GM12878 (cell line): ENCODE measurements at regions not wholly inside any gene's neighbourhood (a gene's known extent, or its start where the extent isn't known, plus 50 kb on each side); places are given as distances from the start of the nearest gene placed in this dataset.

Experiments
- ATAC-seq: fragments of 200-7000 bp; cut with Tn5 transposase; 3 replicates; pipeline ENCODE4 v1.9.1; 2020; ENCODE audit warnings: mild to moderate bottlenecking, moderate library complexity
- BruUV-seq: library from RNA; stranded (reverse); fragments of 400-500 nt; replicated peaks from 2 replicates; lab custom pipeline; 2021; lab: Mats Ljungman, UMichigan
- CTCF ChIA-PET: fragments of 300-600 bp; sonication (Branson Sonifier 250); formaldehyde crosslinking; extraction: SDS; loops from one replicate; lab custom pipeline; 2021; ENCODE audit warnings: inconsistent platforms; lab: Yijun Ruan, JAX
- POLR2A ChIA-PET: fragments of 350-600 bp; formaldehyde crosslinking; extraction: SDS; loops from one replicate; lab custom pipeline; 2021; ENCODE audit warnings: inconsistent platforms; lab: Charles Lee
- RAD21 ChIA-PET: fragments of 300-600 bp; sonication (Branson Sonifier 250); formaldehyde crosslinking; loops from one replicate; lab custom pipeline; 2023; ENCODE audit warnings: antibody characterized with exemption; ENCODE audit not compliant: unreplicated experiment; lab: Charles Lee
- SMC1A ChIA-PET: fragments of 300-600 bp; sonication (Branson Sonifier 250); formaldehyde crosslinking; loops from one replicate; lab custom pipeline; 2023; ENCODE audit not compliant: unreplicated experiment, uncharacterized antibody; lab: Charles Lee
- DNase-seq: peaks from one replicate; pipeline ENCODE4 v3.0.0-alpha.2; 2011; ENCODE audit warnings: low read depth, low spot score
- FAIRE-seq: peaks from 3 replicates; lab custom pipeline; 2011; peaks lifted over from hg19 to GRCh38; lab: Jason Lieb, UNC
- H2AFZ ChIP-seq: 2 replicates; pipeline ENCODE4 v1.6.0; 2011; ENCODE audit warnings: low read depth, low read length, control low read depth; ENCODE audit not compliant: control insufficient read depth
- H3K27ac ChIP-seq: 2 replicates; pipeline ENCODE4 v1.5.1; 2011; ENCODE audit warnings: control low read depth; ENCODE audit not compliant: control insufficient read depth, insufficient read depth
- H3K27me3 ChIP-seq, 2 experiments: replicated peaks in 1 of 2; 2 replicates each; pipeline versions ENCODE4 v1.6.0 to v1.6.1; 2011; ENCODE audit warnings: low read length in 1 of 2; ENCODE audit not compliant: control insufficient read depth in 2 of 2, insufficient read depth in 2 of 2
- H3K36me3 ChIP-seq, 2 experiments: 2 replicates each; pipeline ENCODE4 v1.5.1; 2011; ENCODE audit warnings: low read length in 1 of 2; ENCODE audit not compliant: control insufficient read depth in 2 of 2, insufficient read depth in 2 of 2
- H3K4me1 ChIP-seq: 2 replicates; pipeline ENCODE4 v1.6.1; 2011; ENCODE audit warnings: mild to moderate bottlenecking, low read length, moderate library complexity, mixed read lengths; ENCODE audit not compliant: control insufficient read depth, insufficient read depth
- H3K4me2 ChIP-seq: 2 replicates; pipeline ENCODE4 v1.6.0; 2011; ENCODE audit warnings: control low read depth; ENCODE audit not compliant: control insufficient read depth, insufficient read depth
- H3K4me3 ChIP-seq: fragments of 200-600 bp; sonication (generic); 2 replicates; pipeline ENCODE4 v1.5.1; 2016
- H3K79me2 ChIP-seq: 2 replicates; pipeline ENCODE4 v1.6.0; 2011; ENCODE audit warnings: low read length; ENCODE audit not compliant: control insufficient read depth, insufficient read depth
- H3K9ac ChIP-seq: 2 replicates; pipeline ENCODE4 v1.8.0; 2011; ENCODE audit warnings: low read length, control low read depth, mixed read lengths; ENCODE audit not compliant: control insufficient read depth, insufficient read depth
- H3K9me3 ChIP-seq: replicated peaks from 3 replicates; pipeline ENCODE4 v1.5.1; 2011; ENCODE audit warnings: mild to moderate bottlenecking, low read length; ENCODE audit not compliant: control insufficient read depth, insufficient read depth
- H4K20me1 ChIP-seq: 2 replicates; pipeline ENCODE4 v1.6.0; 2011; ENCODE audit not compliant: control insufficient read depth, insufficient read depth
- BCL11A ChIP-seq: IDR thresholded peaks from 2 replicates; pipeline ENCODE4 v1.6.1; 2011; ENCODE audit warnings: low read depth, low read length
- CBFB ChIP-seq: IDR thresholded peaks from 2 replicates; pipeline ENCODE4 v1.6.1; 2016; ENCODE audit warnings: antibody characterized with exemption, low read depth
- CEBPB ChIP-seq, 2 experiments: fragments of 150-350 bp in 1 of 2; IDR thresholded peaks; 2 replicates each; pipeline ENCODE4 v1.6.1; 2012 to 2014; ENCODE audit warnings: low read depth in 2 of 2, low read length in 2 of 2, borderline replicate concordance in 1 of 2, inconsistent platforms in 1 of 2
- CHD4 ChIP-seq: fragments of 200-600 bp; sonication (generic); IDR thresholded peaks from 2 replicates; pipeline ENCODE4 v1.6.1; 2016; ENCODE audit warnings: mild to moderate bottlenecking
- IKZF1 ChIP-seq: fragments of 450-650 bp; conservative IDR thresholded peaks from 2 replicates; pipeline ENCODE4 v1.6.1; 2017; ENCODE audit warnings: antibody characterized with exemption, mild to moderate bottlenecking
- JUND ChIP-seq: IDR thresholded peaks from 2 replicates; pipeline ENCODE4 v1.6.1; 2012; ENCODE audit warnings: low read depth, mild to moderate bottlenecking, low read length, improper control_type of control experiment, moderate library complexity
- KDM1A ChIP-seq: fragments of 200-600 bp; sonication (generic); IDR thresholded peaks from 2 replicates; pipeline ENCODE4 v1.6.1; 2016; ENCODE audit warnings: borderline replicate concordance
- LARP7 ChIP-seq: fragments of 450-650 bp; IDR thresholded peaks from 2 replicates; pipeline ENCODE4 v1.6.1; 2017; ENCODE audit warnings: mild to moderate bottlenecking
- MTA2 ChIP-seq: fragments of 450-650 bp; IDR thresholded peaks from 2 replicates; pipeline ENCODE4 v1.6.1; 2016; ENCODE audit warnings: low read depth, mild to moderate bottlenecking, moderate library complexity
- MXI1 ChIP-seq: fragments of 150-350 bp; IDR thresholded peaks from 2 replicates; pipeline ENCODE4 v1.6.1; 2011; ENCODE audit warnings: low read depth, mild to moderate bottlenecking, inconsistent platforms, low read length, improper control_type of control experiment
- MYB ChIP-seq: fragments of 150-350 bp; IDR thresholded peaks from 2 replicates; pipeline ENCODE4 v1.6.1; 2014; ENCODE audit warnings: mild to moderate bottlenecking, low read depth, low read length, borderline replicate concordance
- RELA ChIP-seq: fragments of 450-650 bp; IDR thresholded peaks from 2 replicates; pipeline ENCODE4 v1.8.0; 2014; ENCODE audit warnings: borderline replicate concordance; ENCODE audit not compliant: partially characterized antibody
- WGBS: methylation state at CpG from one replicate; pipeline ENCODE4 v1.1.6; 2016; ENCODE audit warnings: low lambda C conversion rate; ENCODE audit not compliant: insufficient replicate concordance, insufficient coverage; ENCODE audit errors: missing lambda C conversion rate; 5-methylcytosine and 5-hydroxymethylcytosine counted together
- in situ Hi-C: fragments of 300-500 bp; cut with MboI; formaldehyde crosslinking; loops from 9 replicates; pipeline ENCODE4 v1.14.3; 2018; ENCODE audit warnings: mixed read lengths
- intact Hi-C: fragments of 100-400 bp; cut with micrococcal nuclease; formaldehyde crosslinking; loops from one replicate; pipeline ENCODE4 v1.14.2; 2022; ENCODE audit not compliant: unreplicated experiment
- TF ChIP-seq, protein P1 (sequence below): fragments of 450-650 bp; conservative IDR thresholded peaks from 2 replicates; pipeline ENCODE4 v1.6.1; 2017; ENCODE audit warnings: mild to moderate bottlenecking, moderate library complexity
- TF ChIP-seq, protein P2 (sequence below): fragments of 150-350 bp; IDR thresholded peaks from 2 replicates; pipeline ENCODE4 v1.6.1; 2014; ENCODE audit warnings: mild to moderate bottlenecking, low read depth, low read length
- TF ChIP-seq, protein P3 (sequence below): fragments of 450-650 bp; IDR thresholded peaks from 2 replicates; pipeline ENCODE4 v1.6.1; 2017; ENCODE audit warnings: low read depth, mild to moderate bottlenecking, moderate library complexity

DNA sequence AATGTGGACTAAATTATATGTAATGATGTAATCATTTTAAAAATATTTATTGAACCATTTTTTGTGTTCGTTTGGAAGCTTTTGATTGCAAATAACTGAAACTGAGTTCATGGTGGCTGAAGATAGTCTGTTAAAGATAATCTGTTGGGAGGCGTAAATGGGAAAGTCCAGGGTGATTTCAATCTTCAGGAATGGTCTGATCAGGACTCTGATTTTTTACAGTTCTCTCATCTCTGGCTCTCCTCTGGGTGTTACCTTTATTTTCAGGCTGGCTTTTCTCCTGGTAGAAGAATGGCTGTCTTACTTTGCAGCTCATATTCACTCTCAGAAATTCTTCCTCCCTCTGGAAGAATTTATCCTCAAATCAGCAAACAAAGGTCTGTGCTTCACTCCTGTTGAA is 199.0 kb upstream of the LEF1 start (continued):
- TF ChIP-seq, protein P1, sequence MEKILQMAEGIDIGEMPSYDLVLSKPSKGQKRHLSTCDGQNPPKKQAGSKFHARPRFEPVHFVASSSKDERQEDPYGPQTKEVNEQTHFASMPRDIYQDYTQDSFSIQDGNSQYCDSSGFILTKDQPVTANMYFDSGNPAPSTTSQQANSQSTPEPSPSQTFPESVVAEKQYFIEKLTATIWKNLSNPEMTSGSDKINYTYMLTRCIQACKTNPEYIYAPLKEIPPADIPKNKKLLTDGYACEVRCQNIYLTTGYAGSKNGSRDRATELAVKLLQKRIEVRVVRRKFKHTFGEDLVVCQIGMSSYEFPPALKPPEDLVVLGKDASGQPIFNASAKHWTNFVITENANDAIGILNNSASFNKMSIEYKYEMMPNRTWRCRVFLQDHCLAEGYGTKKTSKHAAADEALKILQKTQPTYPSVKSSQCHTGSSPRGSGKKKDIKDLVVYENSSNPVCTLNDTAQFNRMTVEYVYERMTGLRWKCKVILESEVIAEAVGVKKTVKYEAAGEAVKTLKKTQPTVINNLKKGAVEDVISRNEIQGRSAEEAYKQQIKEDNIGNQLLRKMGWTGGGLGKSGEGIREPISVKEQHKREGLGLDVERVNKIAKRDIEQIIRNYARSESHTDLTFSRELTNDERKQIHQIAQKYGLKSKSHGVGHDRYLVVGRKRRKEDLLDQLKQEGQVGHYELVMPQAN = no peak
- TF ChIP-seq, protein P2, sequence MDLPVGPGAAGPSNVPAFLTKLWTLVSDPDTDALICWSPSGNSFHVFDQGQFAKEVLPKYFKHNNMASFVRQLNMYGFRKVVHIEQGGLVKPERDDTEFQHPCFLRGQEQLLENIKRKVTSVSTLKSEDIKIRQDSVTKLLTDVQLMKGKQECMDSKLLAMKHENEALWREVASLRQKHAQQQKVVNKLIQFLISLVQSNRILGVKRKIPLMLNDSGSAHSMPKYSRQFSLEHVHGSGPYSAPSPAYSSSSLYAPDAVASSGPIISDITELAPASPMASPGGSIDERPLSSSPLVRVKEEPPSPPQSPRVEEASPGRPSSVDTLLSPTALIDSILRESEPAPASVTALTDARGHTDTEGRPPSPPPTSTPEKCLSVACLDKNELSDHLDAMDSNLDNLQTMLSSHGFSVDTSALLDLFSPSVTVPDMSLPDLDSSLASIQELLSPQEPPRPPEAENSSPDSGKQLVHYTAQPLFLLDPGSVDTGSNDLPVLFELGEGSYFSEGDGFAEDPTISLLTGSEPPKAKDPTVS = no peak
- TF ChIP-seq MYB (no peak), KDM1A (no peak), MTA2 (no peak), LARP7 (no peak), CHD4 (no peak)

DNA sequence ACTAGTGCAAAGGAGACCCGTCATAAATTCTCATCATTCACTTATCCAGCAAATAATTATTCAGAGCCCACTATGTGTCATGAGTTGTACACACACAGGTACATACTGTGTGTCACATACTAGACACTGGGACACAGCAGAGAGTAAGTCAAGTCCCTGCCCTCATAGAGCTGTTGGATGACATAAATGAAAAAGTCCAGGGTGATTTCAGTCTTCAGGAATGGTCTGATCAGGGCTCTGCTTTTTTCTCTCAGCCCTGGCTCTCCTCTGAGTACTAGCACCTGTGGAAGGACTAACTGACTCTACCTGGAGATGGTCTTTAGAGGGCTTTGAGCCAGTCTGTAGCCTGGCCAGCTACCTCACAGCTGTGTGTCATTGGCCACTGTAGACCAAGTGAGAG is 198.0 kb upstream of the LEF1 start:
- intact Hi-C loops (no loop called here), in situ Hi-C loops (no loop called here)
- Histone ChIP-seq H3K27me3 (peaks cover 1 to 2% of the 10 kb centered on the region in 2 experiments; a peak in 2 of 4 replicates), H3K27ac (no peak overlapping the region), H3K79me2 (no peaks in the 10 kb centered on the region), H3K36me3 (no peaks in the 10 kb centered on the region), H2AFZ (no peak overlapping the region), H3K4me2 (no peak overlapping the region), H3K4me3 (no peak overlapping the region), H3K9ac (no peak overlapping the region), H3K9me3 (no peaks in the 10 kb centered on the region), H4K20me1 (no peaks in the 10 kb centered on the region), H3K4me1 (no peaks in the 10 kb centered on the region)
- SMC1A ChIA-PET = interaction anchor here (0.6 to 0.9 kb wide), 2 partner anchors 24 to 79 kb away, joined by 3 read pairs; no protein-coding TSS in a partner anchor
- RAD21 ChIA-PET = interaction anchor here (1.0 kb wide), 1 partner anchor 337 kb away, joined by 3 read pairs; no protein-coding TSS in a partner anchor
- CTCF ChIA-PET = interaction anchor here (1.4 kb wide), 1 partner anchor 8 kb away, joined by 6 read pairs; no protein-coding TSS in a partner anchor
- POLR2A ChIA-PET = no interaction called here
- 0% methylated on average over 1 of the region's 1 CpG for WGBS
- DNase-seq (no peak), FAIRE-seq (no peak), ATAC-seq (no peak)
- no TSS peak for BruUV-seq
- TF ChIP-seq MXI1 (no peak), JUND (no peak), CEBPB (IDR thresholded peaks at IDR 0.05; ENCODE audit: borderline replicate concordance in 1 of 2, low read depth in 2 of 2, low read length in 2 of 2) (no peak), BCL11A (no peak), RELA (no peak), IKZF1 (no peak), CBFB (no peak)
- TF ChIP-seq, protein P3, sequence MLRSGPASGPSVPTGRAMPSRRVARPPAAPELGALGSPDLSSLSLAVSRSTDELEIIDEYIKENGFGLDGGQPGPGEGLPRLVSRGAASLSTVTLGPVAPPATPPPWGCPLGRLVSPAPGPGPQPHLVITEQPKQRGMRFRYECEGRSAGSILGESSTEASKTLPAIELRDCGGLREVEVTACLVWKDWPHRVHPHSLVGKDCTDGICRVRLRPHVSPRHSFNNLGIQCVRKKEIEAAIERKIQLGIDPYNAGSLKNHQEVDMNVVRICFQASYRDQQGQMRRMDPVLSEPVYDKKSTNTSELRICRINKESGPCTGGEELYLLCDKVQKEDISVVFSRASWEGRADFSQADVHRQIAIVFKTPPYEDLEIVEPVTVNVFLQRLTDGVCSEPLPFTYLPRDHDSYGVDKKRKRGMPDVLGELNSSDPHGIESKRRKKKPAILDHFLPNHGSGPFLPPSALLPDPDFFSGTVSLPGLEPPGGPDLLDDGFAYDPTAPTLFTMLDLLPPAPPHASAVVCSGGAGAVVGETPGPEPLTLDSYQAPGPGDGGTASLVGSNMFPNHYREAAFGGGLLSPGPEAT = no peak
